AML-193 (cell line): ENCODE measurements at regions not wholly inside any gene's neighbourhood (a gene's known extent, or its start where the extent isn't known, plus 50 kb on each side); places are given as distances from the start of the nearest gene placed in this dataset.
"Not testable (repeated sequence)": the region's sequence is repeated elsewhere in the genome, so short reads cannot be mapped to it uniquely, and the experiment has no call there.

Source experiments
- DNase-seq, 2 experiments: peaks; one replicate each; lab custom pipeline; 2025; lab: John Stamatoyannopoulos, UW

DNA sequence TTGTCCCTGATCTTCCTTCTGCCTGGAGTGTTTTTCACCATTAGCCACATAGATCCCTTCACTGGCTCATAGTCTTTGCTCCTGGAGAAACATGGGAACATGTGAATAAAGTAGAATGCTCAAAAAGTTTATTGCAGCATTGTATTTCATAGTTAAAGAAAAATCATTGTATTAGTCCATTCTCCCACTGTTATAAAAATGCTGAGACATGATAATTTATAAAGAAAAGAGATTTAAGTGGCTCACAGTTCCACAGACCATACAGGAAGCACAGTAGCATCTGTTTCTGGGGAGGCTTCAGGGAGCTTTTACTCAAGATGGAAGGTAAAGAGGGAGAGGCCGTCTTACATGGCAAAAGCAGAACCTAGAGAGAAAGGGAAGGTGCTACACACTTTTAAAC, 238.3 kb upstream of the OR4E1 start:
- no peak for DNase-seq

DNA sequence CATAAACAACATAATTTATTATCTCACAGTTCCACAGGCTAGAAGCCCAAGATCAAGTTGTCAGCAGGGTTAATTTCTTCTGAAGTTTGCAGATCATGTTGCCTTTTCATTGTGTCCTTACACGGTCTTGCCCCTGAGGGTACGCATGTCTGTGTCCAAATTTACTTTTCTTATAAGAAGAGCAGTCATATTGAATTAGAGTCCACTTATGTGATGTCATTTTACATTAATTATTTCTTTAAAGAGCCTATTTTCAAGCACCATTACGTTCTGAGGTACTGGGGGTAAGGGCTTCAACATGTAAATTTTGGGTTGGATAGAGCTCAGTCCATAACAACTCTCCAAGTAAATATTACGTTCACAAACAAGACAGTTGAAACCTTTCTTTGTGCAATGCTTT, 236.6 kb upstream of the OR4E1 start:
- no peak for DNase-seq

DNA sequence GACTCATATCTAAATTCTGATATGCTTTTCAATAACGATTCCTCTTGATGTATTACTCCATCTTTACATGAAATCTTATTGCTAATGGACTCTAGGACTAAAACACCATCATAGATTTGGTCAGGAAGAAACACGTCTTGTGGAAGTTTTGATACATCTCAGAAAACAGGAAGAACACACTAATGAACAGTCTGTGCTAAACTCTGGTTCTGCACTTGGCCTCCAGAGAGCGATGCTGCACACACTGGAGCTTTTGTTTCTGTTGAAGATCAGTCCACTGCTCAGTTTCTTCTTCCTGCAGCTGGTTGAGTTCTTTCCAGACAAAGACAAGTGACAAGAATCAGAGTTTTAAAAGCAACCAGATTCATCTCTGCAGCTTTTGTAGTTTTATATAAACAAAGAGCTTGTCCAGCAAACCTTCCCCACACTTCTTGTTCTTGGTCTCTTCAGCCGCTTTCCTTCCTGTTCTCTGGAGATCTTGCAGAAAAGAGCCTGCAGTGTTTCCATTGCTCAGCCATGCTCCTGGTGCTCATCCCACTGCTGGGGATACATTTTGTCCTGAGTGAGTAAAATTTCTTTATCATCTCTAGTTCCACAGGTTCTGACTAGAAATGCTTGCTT, 229.1 kb upstream of the OR4E1 start:
- peak; percentile 37 to 45 for DNase-seq

DNA sequence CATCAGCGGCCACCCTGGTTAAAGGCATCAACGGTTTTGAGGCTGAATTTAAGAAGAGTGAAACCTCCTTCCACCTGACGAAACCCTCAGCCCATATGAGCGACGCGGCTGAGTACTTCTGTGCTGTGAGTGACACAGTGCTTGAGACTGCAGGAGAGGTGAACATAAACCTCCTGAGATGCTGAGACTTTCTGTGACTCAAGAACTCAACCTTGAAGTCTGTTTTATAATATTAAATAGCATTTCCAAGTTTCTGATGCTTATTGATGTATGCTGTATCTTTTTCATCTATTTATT, 221.2 kb upstream of the OR4E1 start:
- not testable (repeated sequence) for DNase-seq

DNA sequence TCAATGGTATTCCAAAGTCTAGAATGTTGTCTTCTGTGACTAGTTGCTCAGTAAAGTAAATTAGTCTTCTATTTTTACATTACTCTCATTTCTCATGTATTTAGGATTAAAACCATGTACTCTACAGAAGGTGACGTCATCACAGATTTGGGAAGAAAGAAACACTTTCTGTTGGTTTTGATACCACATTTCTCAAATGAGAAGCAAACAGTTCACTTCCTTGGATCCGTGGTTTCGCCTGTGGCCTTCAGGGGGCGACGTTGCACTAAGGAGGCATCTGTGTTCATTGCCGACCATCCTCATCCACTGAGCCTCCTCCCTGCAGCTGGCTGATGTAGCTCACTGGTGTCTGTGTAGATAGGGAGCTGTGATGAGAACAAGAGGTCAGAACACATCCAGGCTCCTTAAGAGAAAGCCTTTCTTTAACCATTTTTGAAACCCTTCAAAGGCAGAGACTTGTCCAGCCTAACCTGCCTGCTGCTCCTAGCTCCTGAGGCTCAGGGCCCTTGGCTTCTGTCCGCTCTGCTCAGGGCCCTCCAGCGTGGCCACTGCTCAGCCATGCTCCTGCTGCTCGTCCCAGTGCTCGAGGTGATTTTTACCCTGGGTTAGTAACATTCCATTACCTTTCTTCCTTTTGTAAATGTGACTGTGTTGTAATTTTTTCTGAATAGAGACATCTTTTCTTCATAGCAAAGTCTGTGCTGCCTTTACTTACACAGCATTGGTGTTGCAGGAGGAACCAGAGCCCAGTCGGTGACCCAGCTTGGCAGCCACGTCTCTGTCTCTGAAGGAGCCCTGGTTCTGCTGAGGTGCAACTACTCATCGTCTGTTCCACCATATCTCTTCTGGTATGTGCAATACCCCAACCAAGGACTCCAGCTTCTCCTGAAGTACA, 220.6 kb upstream of the OR4E1 start:
- DNase-seq = peak in 1 of 2 experiments; percentile 6

DNA sequence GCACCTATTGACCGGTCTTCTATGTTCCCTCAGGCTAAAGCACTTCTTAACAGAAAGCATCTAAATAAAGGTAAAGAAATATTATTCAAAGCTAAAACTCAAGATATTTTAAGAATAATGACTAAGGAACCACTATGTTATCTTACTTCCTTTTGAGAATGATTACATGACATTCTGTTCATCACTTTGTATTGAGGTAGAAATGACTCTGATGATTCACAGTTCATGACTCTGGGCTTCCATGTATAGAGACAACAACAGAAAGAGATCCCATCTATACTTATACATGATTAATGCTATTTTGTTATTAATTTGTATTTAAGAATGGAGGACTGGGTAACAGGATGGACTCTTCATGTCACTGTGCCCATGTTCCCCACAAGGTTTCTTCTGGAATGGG, 218.3 kb upstream of the OR4E1 start:
- no peak for DNase-seq

DNA sequence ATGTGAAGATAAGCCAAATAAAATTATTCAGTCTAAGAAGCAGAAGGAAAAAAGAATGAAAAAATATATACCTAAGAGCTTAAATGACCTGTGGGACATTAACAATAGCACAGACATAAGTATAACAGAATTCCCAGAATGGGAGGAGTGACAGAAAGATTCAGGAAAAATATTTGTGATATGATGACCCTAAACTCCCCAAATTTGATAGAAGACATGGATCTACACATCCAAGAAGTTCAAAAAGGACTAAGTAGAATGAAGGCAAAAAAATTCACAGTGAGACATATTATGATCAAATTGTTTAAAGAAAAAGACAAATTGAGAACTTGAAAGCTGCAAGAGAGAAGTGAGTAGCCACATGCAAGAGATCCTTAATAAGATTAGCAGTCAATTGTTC, 211.4 kb upstream of the OR4E1 start:
- no peak for DNase-seq

DNA sequence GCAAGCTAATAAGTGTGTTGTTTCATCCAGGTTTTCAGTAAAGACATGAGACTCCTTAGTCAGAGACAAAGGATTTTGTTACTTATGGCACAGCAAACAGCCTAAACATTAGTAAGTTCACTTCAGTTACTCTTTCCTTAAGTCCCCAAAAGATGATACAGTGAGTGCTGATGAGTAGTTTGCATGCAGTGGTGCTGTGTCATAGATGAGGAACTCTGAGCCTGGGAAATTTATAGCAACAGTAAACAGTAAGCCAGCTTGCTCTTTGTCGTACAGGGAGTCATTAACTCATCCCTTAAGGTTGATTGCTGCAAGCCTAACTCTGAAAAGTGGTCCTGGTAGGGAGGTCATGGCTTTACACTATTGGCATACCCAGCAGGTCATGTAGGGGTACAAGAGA, 208.6 kb upstream of the OR4E1 start:
- no peak for DNase-seq

DNA sequence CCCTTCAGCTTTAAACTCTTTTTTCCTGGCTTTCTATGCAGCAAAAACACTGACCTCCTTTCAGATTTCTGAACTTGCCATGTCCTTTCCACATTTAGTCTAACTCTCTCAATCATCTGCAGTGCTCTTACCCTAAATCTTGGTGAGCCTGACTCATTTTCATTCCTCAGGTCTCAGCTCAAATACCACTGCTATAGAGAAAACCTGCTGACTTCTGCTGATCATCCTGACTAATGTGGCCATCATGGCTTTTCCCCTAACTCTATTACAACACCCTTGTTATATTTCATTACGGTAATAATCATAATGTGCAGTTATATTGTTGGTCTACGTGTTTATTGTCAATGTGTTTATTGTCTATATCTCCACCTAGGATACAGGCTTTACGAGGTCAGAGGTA, 207.3 kb upstream of the OR4E1 start:
- no peak for DNase-seq

DNA sequence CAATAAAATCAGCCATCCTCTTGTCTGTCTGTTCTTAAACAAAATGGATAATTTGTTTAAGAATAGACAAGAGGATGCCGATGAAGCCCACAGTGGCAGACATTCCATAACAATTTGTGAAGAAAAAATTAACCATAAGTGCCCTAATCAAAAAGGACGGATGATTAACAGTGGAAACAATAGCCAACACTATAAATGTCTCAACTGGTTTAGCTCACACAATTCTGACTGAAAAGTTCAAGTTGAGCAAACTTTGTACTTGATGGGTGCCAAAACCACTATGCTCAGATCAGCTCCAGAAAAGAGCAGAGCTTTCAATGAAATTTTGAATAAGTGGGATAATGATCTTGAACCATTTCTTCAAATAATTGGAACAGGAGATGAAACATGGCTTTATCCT, 202.2 kb upstream of the OR4E1 start:
- DNase-seq = no peak

DNA sequence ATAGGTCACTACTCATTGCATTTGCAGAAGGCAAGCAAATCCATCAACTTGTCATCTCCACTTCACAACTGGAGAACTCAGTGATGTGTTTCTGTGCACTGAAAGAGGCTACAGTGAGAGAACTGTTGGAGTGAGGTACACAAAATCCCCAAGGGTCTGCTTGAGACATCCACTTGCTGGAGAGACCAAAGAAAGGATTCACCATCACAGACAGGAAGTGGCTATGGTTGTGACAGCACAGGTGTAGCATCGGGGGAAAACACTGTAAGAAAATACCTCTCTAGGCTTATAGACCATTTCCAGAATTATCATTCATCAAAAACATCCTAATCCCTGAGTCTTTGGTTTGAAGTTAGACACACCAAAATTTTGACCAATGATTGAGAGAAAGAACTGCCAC, 201.3 kb upstream of the OR4E1 start:
- DNase-seq = no peak

DNA sequence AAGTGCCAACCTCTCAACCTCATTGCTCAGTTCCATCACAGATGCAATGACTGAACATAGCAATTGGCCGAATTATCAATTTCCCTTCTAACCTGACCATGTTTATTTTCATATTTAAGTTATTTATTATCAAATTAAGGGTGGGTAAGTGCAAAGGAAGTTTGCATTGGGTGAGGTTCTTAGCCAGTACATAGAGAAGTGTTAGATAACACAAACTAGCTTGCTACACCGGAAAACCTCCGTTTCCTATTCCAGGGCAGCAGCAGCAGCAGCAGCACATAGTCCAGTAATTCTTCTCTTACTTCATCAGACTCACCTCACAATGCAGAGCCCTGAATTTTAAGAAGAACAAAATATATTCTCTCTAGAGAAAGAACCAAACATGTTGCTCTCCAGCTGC, 200.5 kb upstream of the OR4E1 start:
- peak; percentile 29 to 65 for DNase-seq

DNA sequence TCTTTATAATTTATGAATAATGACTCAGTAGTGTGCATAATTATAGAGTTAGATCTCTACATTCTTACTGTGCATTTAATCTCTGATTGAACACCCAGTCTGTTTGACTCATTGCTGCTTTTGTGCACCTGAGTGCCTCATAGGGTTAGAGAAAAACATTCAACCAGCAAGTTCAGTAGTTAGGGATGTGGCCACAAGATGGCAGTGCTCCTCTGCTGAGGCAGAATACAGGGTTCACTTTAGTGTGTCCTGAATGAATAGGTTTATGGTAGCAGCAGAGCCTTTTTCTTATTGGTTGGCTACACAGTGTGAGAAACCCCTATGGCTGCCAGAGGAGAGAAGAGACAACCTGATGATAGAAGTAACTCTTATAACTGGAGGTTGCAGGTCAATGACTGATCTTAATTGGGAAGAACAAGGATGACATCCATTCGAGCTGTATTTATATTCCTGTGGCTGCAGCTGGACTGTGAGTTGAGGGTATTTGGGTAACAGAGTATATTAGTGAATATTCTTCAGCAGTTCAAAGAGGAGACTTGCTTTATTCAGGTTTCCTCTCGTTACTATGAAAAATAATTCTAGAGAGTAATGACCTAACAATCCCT, 194.9 kb upstream of the OR4E1 start:
- peak; percentile 63 to 78 for DNase-seq

DNA sequence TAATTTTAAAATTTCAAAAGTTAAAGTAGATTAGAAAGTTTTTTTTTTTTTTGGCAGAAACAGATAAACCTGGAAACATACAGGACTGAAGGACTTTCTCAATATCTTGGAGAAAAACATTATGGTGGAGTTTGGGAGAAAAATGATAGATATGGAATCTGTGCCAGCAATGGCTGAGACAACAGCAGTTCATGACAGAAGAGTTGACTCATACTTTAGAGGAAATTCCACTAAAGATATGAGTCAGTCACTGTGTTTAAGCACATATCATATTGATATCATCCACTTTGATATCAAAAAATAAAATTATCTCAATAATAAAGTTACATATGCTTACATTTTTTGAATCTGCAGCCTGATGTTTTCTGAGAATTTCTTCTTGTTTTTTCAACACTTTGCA, 193.9 kb upstream of the OR4E1 start:
- no peak for DNase-seq

DNA sequence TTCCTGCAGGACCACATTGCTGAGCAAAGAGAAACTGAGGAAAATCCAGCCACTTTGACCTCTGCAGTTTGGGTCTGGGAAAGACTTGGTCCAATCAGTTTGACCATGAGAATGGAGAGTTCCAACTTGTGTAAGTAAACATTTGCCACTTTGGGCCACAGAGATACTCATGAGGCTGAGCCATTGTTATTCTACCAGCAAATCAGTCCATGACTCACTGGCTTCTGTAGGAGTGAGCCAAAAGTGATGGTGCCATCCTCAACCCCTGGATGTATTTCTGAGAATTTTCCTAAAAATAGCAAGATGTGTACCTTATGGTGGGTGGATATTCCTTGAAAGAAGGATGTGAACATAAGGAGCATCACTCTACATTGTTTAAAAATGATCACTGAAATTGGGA, 192.9 kb upstream of the OR4E1 start:
- no peak for DNase-seq

DNA sequence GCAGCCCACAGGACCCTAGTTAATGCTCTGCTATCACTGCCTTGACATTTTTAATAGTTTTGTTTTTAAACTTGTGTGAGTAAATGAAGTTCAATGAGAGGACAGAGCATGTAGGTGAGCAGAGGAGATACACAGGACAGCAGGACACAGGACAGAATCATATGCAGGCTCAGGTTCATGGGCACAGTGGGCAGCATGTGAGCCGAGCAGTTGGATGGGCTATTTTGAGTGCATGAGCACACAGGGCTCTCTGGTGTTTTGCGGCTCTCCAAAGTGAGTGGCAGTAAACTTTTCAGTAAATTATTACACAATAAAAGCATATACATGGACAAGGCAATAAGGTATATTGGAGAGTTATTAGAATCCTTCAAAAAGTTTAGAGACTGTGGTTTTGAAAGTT, 189.7 kb upstream of the OR4E1 start:
- DNase-seq = no peak

DNA sequence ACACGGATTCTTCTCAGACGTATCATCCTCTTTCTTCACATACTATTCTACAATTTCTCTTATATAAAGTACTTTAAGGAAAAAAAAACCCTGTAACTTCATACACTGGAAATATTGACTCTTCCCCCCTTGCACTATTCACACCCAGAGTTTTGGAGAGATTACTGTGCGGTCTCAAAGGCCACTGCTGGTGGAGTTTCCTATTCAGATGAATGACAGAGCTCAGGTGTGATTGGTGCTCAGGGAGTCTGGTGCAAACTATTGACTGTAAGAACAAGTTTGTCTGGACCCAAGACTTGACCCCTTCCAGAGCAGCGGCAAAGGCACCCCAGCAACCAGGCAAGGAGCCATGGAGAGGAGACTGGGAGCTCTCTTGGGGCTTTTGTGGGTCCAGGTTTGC, 187.5 kb upstream of the OR4E1 start:
- no peak for DNase-seq

DNA sequence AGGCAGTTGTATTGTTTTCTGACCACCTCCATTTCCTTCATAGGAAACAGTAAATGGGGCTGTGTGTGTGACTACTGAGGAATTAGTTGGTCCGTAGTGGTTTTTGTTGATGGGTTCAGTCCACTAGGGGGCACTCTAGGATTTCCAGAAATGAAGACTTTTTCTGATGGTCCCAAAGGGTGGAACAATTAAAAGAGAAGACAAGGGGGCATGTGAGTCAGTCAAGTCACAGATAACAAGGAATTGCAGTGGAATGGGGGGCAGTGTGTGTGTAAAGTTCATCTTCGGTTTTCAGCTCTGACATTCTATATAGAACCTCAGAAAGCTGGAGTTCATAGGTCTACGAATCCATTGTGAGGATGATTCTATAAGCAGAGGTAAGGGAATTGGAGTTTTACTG, 186.6 kb upstream of the OR4E1 start:
- peak; percentile 27 to 37 for DNase-seq

DNA sequence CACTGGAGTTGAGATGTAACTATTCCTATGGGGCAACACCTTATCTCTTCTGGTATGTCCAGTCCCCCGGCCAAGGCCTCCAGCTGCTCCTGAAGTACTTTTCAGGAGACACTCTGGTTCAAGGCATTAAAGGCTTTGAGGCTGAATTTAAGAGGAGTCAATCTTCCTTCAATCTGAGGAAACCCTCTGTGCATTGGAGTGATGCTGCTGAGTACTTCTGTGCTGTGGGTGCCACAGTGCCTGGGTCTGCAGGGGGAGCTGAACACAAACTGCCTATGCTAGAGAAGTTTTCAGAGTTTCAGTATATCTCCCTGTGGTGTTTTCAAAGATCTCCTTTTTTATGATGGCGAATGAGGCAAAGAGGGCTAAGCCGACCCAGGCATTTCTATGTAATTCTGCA, 179.2 kb upstream of the OR4E1 start:
- DNase-seq = no peak

DNA sequence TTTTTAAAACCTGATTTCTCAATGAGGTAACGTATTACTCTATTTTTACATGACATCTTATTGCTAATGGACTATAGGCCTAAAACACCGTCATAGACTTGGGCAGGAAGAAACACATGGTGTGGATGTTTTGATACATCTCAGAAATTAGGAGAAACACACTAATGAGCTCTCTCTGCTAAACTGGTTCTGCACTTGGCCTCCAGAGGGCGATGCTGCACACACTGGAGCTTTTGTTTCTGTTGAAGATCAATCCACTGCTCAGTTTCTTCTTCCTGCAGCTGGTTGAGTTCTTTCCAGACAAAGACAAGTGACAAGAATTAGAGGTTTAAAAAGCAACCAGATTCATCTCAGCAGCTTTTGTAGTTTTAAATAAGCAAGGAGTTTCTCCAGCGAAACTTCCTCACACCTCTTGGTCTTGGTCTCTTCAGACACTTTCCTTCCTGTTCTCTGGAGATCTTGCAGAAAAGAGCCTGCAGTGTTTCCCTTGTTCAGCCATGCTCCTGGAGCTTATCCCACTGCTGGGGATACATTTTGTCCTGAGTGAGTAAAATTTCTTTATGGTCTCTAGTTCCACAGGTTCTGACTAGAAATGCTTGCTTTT, 178.5 kb upstream of the OR4E1 start:
- DNase-seq = peak; percentile 55 to 61

DNA sequence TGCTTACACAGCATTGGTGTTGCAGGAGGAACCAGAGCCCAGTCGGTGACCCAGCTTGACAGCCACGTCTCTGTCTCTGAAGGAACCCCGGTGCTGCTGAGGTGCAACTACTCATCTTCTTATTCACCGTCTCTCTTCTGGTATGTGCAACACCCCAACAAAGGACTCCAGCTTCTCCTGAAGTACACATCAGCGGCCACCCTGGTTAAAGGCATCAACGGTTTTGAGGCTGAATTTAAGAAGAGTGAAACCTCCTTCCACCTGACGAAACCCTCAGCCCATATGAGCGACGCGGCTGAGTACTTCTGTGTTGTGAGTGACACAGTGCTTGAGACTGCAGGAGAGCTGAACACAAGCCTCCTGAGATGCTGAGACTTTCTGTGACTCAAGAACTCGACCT, 173.3 kb upstream of the OR4E1 start:
- DNase-seq = not testable (repeated sequence)

DNA sequence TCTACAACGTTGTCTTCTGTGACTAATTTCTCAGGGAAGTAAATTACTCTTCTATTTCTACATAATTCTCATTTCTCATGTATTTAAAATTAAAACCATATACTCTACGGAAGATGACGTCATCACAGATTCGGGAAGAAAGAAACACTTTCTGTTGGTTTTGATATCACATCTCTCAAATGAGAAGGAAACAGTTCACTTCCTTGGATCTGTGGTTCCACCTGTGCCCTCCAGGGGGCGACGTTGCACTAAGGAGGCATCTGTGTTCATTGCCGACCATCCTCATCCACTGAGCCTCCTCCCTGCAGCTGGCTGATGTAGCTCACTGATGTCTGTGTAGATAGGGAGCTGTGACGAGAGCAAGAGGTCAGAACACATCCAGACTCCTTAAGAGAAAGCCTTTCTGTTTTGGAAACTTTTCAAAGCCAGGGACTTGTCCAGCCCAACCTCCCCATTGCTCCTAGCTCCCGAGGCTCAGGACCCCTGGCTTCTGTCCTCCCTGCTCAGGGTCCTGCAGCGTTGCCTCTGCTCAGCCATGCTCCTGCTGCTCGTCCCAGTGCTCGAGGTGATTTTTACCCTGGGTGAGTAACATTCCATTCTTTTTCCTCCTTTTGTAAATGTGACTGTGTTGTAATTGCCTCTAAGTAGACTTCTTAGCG, 172.7 kb upstream of the OR4E1 start:
- DNase-seq = peak in 1 of 2 experiments; percentile 22
